HG02840 (cell line): ENCODE measurements at regions not wholly inside any gene's neighbourhood (a gene's known extent, or its start where the extent isn't known, plus 50 kb on each side); places are given as distances from the start of the nearest gene placed in this dataset.

Experiments
- ATAC-seq: cut with Tn5 transposase; IDR thresholded peaks from one replicate; pipeline ENCODE4 v1.9.1; 2021; ENCODE audit warnings: mild to moderate bottlenecking, moderate library complexity, moderate number of reproducible peaks; ENCODE audit not compliant: unreplicated experiment, low FRiP score

- ATAC-seq, result no peak
Measured at GRCh38 chr16:85555719-85556455, 57.2 kb upstream of the GSE1 start.

- no peak for ATAC-seq
Measured at GRCh38 chr16:85556456-85557082, 56.6 kb upstream of the GSE1 start.

- ATAC-seq, result no peak
Measured at GRCh38 chr16:85557083-85557970, 55.8 kb upstream of the GSE1 start.

- ATAC-seq, result no peak
Measured at GRCh38 chr16:85557971-85558657, 55.0 kb upstream of the GSE1 start.

- ATAC-seq, result no peak
Measured at GRCh38 chr16:85560932-85561247, 52.2 kb upstream of the GSE1 start.

- ATAC-seq, result no peak
Measured at GRCh38 chr16:85561248-85562092, 51.7 kb upstream of the GSE1 start.

- no peak for ATAC-seq
Measured at GRCh38 chr16:85562093-85562786, 50.9 kb upstream of the GSE1 start.

- no peak for ATAC-seq
Measured at GRCh38 chr16:85563034-85563433, 50.1 kb upstream of the GSE1 start.
